Uterus (tissue), 3 donors: ENCODE measurements at regions not wholly inside any gene's neighbourhood (a gene's known extent, or its start where the extent isn't known, plus 50 kb on each side); places are given as distances from the start of the nearest gene placed in this dataset.

Experiments used
- DNase-seq, 2 donors: peaks; one replicate each; pipeline ENCODE4 v3.0.0-alpha.2; 2019 to 2020
- H3K27ac ChIP-seq, 2 donors: fragments of 200-600 bp; sonication (generic); 1 replicate in 1 of 2; 2 replicates in 1 of 2; pipeline ENCODE4 v1.5.1; 2016 to 2018
- H3K27me3 ChIP-seq, 2 donors: fragments of 200-600 bp; sonication (generic); one replicate each; pipeline ENCODE4 v1.5.1; 2018 to 2019; ENCODE audit warnings: control low read depth in 1 of 2
- H3K36me3 ChIP-seq, 2 donors: fragments of 200-600 bp; sonication (generic); one replicate each; pipeline ENCODE4 v1.5.1; 2019; ENCODE audit warnings: control low read depth in 1 of 2
- H3K4me1 ChIP-seq, 2 donors: fragments of 200-600 bp; sonication (generic); one replicate each; pipeline ENCODE4 v1.5.1; 2018 to 2019; ENCODE audit warnings: control low read depth in 1 of 2
- H3K4me3 ChIP-seq, 2 donors: fragments of 200-600 bp; sonication (generic); 1 replicate in 1 of 2; 2 replicates in 1 of 2; pipeline ENCODE4 v1.5.1; 2018 to 2019; ENCODE audit warnings: mild to moderate bottlenecking in 1 of 2
- H3K9me3 ChIP-seq, 2 donors: fragments of 200-600 bp; sonication (generic); one replicate each; pipeline ENCODE4 v1.5.1; 2019; ENCODE audit warnings: control low read depth in 1 of 2
- CTCF ChIP-seq, 4 experiments: fragments of 200-600 bp in 2 of 4; fragments of 450-650 bp in 2 of 4; sonication (generic) in 2 of 4; IDR thresholded peaks; one replicate each; pipeline ENCODE4 v1.5.1; 2016 to 2019; ENCODE audit warnings: antibody characterized with exemption in 4 of 4, mild to moderate bottlenecking in 2 of 4, moderate library complexity in 1 of 4
- POLR2A ChIP-seq, 2 donors: fragments of 450-650 bp; IDR thresholded peaks; one replicate each; pipeline ENCODE4 v1.6.1; 2016; ENCODE audit warnings: antibody characterized with exemption in 2 of 2, mild to moderate bottlenecking in 1 of 2, moderate library complexity in 1 of 2
- intact Hi-C: fragments of 100-400 bp; cut with DNase I; formaldehyde crosslinking; loops from one replicate; pipeline ENCODE4 v1.15.1; 2023; ENCODE audit warnings: low total_unique reads
- donor health status: DM: yes; HTN: yes; CAD: no.

GRCh38 chr11:104260456-104260855 lies 96.5 kb upstream of the PDGFD start:
- no peak overlapping the region for H3K4me3 ChIP-seq
- no peak for DNase-seq
- no peaks in the 10 kb centered on the region for H3K27me3 ChIP-seq
- TF ChIP-seq POLR2A (IDR thresholded peaks at IDR 0.05), result no peak
- TF ChIP-seq CTCF (IDR thresholded peaks at IDR 0.05), result no peak
- intact Hi-C loops, result no loop called here
- no peaks in the 10 kb centered on the region for H3K9me3 ChIP-seq
- H3K27ac ChIP-seq, result no peak overlapping the region
- H3K4me1 ChIP-seq, result no peaks in the 10 kb centered on the region
- no peaks in the 10 kb centered on the region for H3K36me3 ChIP-seq

- Histone ChIP-seq H3K4me3 (no peak overlapping the region), H3K27ac (no peak overlapping the region), H3K4me1 (no peaks in the 10 kb centered on the region), H3K9me3 (no peaks in the 10 kb centered on the region), H3K27me3 (no peaks in the 10 kb centered on the region), H3K36me3 (no peaks in the 10 kb centered on the region)
- DNase-seq, result no peak
- TF ChIP-seq CTCF (IDR thresholded peaks at IDR 0.05), result no peak
- TF ChIP-seq POLR2A (IDR thresholded peaks at IDR 0.05), result no peak
- intact Hi-C loops, result no loop called here
Observed at GRCh38 chr11:104259121-104259610, 95.2 kb upstream of the PDGFD start.

GRCh38 chr11:104256525-104256924 lies 92.6 kb upstream of the PDGFD start:
- Histone ChIP-seq H3K27me3 (no peaks in the 10 kb centered on the region), H3K27ac (no peak overlapping the region), H3K36me3 (no peaks in the 10 kb centered on the region), H3K4me3 (no peak overlapping the region), H3K9me3 (no peaks in the 10 kb centered on the region), H3K4me1 (no peaks in the 10 kb centered on the region)
- no peak for DNase-seq
- intact Hi-C loops, result no loop called here
- no peak for TF ChIP-seq POLR2A (IDR thresholded peaks at IDR 0.05)

GRCh38 chr11:104254347-104254746 lies 90.4 kb upstream of the PDGFD start:
- no peaks in the 10 kb centered on the region for H3K27me3 ChIP-seq
- no peaks in the 10 kb centered on the region for H3K9me3 ChIP-seq
- H3K4me1 ChIP-seq, result no peaks in the 10 kb centered on the region
- no peak overlapping the region for H3K27ac ChIP-seq
- H3K4me3 ChIP-seq, result no peak overlapping the region
- intact Hi-C loops, result no loop called here
- no peak for DNase-seq
- no peaks in the 10 kb centered on the region for H3K36me3 ChIP-seq
- TF ChIP-seq POLR2A (IDR thresholded peaks at IDR 0.05), result no peak

- no peaks in the 10 kb centered on the region for H3K36me3 ChIP-seq
- peaks cover 0 to 4% of the 10 kb centered on the region in 2 donors for H3K27me3 ChIP-seq
- DNase-seq, result no peak
- no peaks in the 10 kb centered on the region for H3K9me3 ChIP-seq
- TF ChIP-seq CTCF (IDR thresholded peaks at IDR 0.05), result no peak
- intact Hi-C loops, result no loop called here
- H3K27ac ChIP-seq, result no peak overlapping the region
- no peaks in the 10 kb centered on the region for H3K4me1 ChIP-seq
- no peak overlapping the region for H3K4me3 ChIP-seq
Observed at GRCh38 chr11:104246590-104246989, 82.6 kb upstream of the PDGFD start.

GRCh38 chr11:104238916-104239315 lies 75.0 kb upstream of the PDGFD start:
- no peaks in the 10 kb centered on the region for H3K4me1 ChIP-seq
- no peak overlapping the region for H3K27ac ChIP-seq
- no peak for TF ChIP-seq POLR2A (IDR thresholded peaks at IDR 0.05)
- no peaks in the 10 kb centered on the region for H3K36me3 ChIP-seq
- no peaks in the 10 kb centered on the region for H3K27me3 ChIP-seq
- DNase-seq, result no peak
- intact Hi-C loops, result no loop called here
- H3K4me3 ChIP-seq, result no peak overlapping the region
- peaks cover 0 to 3% of the 10 kb centered on the region in 2 donors for H3K9me3 ChIP-seq

- DNase-seq, result no peak
- intact Hi-C loops, result no loop called here
- no peak overlapping the region for H3K27ac ChIP-seq
- H3K36me3 ChIP-seq, result no peaks in the 10 kb centered on the region
- TF ChIP-seq CTCF (IDR thresholded peaks at IDR 0.05), result no peak
- TF ChIP-seq POLR2A (IDR thresholded peaks at IDR 0.05), result no peak
- H3K4me1 ChIP-seq, result no peaks in the 10 kb centered on the region
- H3K4me3 ChIP-seq, result no peak overlapping the region
- no peaks in the 10 kb centered on the region for H3K9me3 ChIP-seq
- H3K27me3 ChIP-seq, result no peaks in the 10 kb centered on the region
Observed at GRCh38 chr11:104225047-104225446, 61.1 kb upstream of the PDGFD start.
